ENCODE measurements at regions not wholly inside any gene's neighbourhood (a gene's known extent, or its start where the extent isn't known, plus 50 kb on each side); places are given as distances from the start of the nearest gene placed in this dataset.

DNA sequence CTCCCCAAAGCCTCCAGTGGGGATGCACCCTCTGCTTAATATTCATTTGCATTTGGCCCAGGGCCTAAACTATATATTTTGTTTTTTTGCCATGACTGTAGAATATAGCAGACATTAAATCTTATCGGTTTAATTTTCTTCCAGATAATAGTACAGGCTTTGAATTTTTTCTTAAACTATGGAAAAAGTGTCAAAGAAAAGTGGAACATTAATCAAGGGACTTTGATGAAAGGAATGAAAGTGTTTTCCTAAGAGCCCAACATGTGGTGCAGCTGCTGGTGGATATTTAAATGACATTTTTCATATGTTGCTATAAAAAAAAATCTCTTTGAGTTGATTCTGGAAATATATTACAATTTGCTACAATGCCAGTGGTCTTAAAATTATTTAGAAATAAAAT, 346.8 kb downstream of the CYP26B1 start:
- DNase-seq (ENCODE audit: low read depth in 4 of 4, low spot score in 3 of 4), result no peak

DNA sequence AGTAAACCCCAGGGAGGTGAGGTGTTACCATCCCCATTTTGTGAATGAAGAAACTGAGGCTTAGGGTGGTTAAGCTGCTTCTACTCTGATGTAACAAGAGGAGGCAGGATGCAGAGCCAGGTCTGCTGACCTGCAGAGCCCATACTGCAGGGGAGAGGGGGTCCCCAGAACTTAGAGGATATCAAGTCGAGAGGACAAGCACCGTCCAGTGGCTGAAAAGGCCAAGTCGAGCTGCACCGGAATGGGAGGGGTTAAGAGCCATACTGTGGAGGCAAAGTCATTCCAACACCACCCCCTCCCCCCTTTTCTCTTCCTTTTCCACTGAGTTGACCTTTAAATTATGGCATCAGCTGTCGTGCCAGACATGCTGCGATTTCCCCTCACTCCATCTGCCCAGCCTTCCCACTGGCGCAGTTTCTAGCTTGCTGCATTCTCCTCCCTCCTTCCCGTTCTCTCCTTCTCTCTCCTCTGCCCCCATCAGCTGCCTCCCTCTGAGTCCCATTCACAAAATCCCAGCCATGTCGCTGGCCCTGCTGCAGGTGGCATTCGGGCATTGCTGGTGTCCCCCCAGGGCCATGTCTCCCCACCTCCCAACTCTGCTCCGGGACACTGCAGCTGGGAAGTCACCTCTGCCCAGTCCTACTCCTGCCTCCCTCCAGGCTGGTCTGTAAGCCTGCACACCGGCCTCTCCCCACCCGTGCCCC, 346.9 kb downstream of the DYSF start:
- no peak for DNase-seq (ENCODE audit: low read depth in 4 of 4, low spot score in 3 of 4)

DNA sequence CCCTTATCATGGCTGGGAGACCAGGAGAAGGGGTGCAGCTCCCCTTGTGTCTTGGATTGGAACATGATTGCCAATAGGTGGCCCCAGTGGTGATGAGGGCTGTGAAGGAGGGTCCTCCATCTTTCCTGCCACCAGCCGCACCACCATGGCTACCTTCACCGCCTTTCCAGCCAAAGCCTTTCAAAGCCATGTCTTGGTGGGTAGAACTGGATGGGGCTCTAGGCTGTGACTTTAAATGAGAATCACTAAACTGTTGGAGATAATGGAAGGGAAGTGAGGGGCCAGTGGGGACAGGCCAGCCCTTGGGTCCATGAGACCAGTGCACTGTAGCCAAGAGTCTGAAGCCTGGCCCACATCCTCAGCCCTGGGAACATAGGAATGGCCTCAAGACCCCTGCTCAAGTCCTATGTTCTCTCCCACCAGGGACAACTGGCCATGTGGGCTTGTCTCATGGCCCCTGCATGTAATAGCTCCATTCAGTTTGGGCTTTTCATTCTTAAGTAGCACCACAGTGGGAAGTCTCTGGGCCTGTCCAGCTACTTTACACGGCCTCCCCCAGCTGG, 345.7 kb downstream of the DYSF start:
- no peak for DNase-seq (ENCODE audit: low read depth in 4 of 4, low spot score in 3 of 4)

DNA sequence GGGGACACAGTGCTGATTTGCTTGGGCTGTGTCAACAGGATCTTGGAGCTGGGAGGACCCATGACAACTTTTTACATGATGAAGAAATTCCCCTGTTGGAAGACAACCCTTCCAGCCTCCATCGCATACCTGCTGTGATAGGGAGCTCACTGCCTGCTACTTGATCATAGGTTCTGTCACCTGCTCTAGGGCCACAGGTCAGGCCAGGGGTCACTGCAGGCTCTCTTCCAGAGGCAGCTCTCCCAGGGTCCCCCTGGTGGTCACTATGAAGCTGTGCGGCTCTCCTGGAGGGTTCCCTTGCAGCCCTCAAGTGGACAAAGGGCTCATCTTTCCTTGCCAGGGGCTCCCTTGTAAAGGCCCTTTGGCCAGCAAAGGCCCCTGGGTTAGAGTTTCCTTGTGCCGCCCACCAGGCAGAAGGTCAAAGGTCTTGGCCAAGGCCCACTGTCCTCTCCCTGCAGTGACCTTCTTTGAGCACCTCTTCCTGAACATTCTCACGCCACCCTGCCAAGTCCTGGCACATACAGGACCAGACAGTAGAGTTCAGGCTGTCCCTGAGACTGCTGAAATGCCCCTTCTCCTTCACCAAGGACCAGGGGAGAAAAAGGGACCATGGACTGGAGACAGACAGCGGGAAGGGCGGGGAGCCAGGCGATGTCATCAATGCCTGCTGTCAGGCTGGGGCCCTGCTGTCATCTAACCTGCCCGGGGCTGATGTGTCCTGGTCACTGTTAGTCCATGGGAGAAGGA, 345.1 kb downstream of the DYSF start:
- no peak for DNase-seq (ENCODE audit: low read depth in 4 of 4, low spot score in 3 of 4)

DNA sequence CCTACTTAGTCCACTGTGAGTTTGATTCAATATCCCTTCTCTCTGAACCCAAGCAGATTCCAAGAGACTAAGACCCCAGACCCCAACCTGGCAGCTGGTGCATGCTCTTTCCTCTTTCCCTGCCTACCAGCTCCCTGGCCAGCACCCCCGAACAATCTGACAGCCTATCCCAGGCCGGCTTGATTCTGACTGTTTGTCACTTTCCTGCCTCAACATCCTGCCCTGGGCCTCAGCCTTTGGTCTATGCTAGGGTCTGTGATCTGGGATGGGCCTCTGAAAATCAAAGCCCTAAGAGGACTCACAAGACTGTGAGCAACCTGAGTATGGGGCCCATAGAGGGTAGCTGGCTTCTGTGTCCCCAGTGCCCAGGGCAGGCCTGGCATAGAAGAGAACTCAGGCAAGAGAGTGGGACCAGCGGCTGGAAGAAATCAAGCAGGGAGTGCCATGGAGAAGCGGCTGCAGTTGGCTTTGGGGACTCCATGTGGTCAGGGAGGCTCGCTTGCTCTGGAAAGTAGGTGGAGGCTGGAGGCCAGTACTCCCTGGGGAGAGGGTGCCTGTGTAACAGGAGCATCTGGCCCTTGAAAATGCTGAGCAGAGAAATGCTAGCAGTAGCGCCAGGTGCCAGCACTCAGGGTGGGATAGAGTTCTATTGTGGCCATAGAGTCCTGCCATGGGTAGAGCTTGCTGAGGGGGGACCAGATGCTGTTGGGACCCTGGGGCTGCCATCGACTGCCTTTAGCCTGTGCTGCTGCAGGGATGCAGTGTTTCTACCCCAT, 343.9 kb downstream of the DYSF start:
- no peak for DNase-seq (ENCODE audit: low read depth in 4 of 4, low spot score in 3 of 4)

DNA sequence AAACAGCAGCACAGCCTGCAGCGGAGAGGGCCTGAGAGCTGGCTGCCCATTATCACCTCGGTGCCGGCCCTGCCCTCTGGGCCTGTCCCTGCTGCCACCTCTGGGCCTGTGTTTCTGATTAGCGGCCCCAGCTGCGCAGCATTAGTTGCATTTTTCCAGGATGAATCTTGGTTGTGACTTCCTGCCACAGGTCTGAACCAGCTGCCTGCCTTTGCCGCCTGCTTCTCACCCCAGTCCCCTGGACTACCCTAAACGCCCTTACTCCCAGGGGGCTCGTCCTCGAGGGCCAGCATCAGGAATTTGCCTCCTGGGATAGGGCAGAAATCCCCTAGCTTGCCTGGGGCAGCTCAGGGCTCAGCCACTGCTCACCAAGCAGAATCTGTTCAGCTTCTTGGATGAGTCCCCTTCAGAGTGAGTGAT, 342.8 kb downstream of the DYSF start:
- DNase-seq (ENCODE audit: low read depth in 4 of 4, low spot score in 3 of 4), result no peak

DNA sequence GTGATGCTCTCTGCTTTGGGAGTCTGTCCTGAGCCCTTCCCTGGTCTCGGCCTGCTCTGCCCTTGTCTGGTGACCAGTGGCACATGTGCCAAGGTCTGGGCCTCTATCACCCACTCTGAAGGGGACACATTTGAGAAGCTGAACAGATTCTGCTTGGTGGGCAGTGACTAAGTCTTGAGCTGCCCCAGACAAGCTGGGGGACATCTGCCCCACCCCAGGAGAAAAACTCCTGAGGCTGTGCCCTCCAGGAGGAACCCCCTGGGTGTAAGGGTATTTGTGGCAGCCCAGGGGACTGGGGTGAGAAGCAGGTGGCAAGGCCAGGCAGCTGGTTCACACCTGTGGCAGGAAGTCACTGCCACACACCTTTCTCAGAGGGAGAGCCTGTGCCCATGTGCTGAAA, 342.1 kb downstream of the DYSF start:
- DNase-seq (ENCODE audit: low read depth in 4 of 4, low spot score in 3 of 4), result no peak

DNA sequence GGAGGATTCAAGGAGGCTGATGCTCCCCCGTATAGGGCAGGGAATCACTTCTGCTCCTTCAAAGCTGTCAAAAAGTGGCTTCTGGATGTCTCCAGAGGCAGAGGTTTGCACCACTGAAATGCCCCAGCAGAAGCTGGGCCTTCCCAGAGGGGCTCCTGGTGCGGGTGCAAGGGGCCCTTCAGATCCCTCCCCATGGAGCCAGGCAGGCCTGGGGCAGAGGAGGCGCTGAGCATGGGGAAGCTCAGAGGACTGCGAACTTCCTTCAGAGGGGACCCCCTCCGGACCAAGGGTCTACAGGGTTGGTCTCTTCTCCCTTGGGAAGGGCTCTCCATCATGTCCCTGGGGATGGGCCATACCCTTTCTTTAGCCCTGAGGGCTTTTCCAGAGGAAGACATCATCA, 341.2 kb downstream of the DYSF start:
- DNase-seq (ENCODE audit: low read depth in 4 of 4, low spot score in 3 of 4), result no peak

DNA sequence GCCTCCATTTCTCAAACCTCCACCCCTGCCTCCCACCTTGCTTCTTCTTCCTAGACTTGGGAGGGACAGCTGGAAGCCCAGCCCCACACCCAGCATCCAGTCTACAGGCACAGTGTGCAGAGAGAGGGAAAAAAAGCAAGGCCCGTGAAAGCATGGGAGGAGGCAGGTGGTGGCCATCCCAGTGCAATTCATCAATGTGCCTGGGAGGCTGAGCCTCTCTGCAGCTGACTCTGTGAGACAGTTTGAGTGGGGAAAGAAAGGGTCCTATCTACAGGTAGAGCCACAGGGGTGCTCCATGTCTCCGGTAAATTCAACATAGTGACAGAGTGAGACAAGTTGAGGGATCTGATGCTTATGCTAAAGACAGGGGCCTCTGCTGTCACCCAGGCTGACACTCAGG, 340.6 kb downstream of the DYSF start:
- no peak for DNase-seq (ENCODE audit: low read depth in 4 of 4, low spot score in 3 of 4)

DNA sequence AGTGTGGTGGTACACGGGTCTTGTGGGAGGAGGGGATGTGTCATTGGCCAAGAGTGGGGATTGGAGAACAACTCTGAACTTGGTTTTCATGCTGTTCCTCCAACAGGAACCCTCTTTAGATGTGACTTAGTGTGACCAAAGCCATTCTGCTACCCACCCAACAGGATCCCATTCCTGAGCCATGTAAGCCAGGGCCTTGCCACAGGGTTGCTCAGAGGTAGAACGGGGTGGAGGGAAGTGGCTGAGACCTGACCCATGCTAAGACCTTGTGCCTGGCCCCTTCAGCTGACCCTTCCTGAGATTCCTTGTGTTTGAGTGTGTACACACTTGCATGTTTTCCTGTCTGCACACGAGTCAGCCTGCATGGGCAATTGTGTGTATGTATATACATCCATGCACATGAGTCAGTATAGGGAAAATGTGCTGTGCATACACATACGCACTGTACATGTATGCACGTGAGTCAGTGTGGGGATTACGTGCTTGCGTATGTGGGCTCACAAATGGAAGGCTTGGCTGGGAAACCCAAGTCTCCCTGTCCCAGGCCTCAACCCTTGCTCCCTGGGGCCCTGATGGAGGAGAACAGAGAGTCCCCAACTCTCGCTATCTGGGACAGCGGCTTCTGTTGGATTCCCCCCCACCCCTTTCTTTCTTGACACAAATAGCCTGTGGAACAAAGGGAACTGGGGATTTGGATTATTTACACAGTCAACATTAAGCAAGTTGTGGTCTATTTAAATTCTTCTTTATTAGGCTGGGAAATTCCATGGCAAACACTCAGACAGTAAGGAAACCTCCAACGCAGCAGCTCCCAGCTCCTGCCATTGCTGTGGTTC, 339.8 kb downstream of the DYSF start:
- no peak for DNase-seq (ENCODE audit: low read depth in 4 of 4, low spot score in 3 of 4)

DNA sequence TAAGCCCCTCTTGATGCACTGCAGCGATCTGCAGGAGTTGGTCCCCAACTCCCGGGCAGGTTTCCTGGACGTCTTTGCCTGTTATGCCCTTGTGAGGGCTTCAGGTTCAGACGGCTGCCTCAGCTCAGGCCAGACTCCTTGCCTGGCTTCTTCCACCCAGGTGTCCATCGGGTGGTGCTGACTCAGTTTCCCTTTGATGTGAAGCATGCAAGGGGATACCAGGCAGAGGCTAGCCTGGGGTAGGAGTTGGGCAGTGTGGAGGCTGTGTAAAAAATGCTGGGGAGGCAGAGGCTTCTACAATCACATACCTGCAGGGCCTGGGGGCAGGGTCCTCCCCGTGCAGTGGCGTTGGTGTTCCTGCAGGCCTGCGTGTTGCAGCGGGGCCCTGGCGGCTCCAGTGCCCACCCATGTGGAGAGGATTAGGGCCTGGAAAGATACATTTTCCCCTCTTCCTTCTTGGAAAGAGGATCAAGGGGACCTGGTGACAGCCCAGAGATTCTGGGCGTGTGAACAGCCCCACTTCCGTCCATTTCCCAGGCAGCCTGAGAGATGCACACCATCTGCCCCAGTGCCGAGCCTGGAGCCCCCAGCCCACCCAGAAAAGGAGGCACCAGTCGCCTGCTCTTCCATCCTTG, 338.3 kb downstream of the DYSF start:
- DNase-seq (ENCODE audit: low read depth in 4 of 4, low spot score in 3 of 4), result no peak

DNA sequence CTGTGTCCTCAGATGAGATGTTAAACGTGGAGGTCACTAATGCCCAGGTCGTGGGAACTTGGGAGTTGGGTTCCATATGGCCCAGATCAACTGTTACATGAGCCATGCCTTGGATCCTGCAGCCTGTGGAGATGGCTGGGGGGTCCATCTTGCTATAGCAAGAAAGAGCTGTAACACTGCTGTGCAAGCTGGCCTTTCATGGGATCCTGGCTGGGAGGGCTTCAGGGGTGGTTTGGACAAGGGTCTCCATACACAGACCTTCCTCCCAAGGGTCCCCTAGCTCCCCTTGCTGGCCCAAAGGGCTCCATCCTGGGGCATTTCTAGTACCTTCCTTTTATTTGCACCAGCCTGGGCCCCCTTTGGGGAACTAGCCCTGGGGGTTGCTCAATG, 337.7 kb downstream of the DYSF start:
- DNase-seq (ENCODE audit: low read depth in 4 of 4, low spot score in 3 of 4), result no peak

DNA sequence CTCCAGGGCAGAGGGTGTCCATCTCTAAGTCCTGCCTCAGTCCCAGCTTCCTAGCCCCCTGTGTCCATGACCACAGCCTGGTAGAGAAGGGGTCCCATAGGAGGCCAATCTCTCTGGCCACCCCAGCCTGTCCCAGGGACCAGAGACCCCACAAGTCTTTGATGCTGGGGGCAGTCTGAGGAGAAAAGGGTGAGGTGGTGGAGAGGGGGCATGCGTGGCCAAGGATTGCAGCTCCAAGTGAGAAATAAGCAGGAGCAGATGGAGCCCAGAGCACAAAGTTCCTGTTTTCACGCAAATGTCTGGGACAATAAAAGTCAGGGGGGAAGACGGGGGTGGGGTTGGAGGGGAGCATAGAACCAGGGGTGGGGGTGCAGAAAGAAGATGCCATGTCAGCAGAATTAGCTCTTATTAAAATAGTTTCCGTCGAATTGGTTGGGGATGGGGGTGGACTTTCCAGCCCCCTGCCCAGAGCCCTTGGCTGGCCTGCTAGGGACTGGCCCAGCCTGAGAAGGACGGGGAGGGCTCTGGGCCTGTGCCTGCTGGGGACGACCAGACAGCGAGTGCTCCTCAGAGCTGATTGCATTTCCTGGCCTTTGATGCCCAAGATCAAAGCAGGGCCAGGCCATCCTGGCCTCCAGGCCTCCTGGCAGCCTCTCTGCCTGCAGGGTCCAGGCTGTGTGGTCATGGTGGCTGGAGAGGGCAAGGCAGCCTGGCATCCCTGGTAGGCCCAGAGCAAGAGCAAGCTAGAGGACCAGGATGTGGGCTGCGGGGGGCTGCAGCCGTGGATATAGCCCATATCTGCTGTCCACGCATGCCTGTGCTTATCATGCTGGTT, 337.1 kb downstream of the DYSF start:
- DNase-seq (ENCODE audit: low read depth in 4 of 4, low spot score in 3 of 4), result no peak

DNA sequence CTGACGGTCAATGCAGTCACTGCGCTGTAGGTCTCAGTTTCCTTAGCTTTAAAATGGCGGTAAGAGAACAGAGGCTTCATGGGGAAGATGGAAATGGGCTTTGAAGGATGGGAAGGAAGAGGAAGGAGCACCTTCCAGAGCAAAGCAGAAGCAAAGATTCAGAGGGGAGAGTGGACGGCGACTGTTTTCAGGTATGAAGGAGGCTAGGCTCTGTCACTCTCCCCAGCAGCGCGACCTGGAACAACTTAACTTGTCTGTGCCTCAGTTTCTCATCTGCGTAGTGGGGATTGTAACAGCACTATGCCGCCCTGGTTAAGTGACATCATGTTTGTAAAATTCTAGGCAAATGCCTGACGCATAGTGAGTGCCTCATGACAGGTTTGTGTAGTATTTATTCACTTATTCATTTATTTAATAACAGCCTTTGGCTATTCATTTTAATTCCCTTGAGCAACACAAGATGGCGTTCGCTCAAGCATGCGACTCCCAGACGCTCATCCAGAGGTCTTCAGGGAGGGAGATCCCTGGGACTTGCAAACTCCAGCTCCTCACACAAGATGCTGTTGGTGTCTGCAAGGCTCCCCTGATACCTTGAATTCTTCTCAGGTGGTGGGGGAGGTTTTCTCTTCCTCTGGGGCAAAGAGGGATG, 336.3 kb downstream of the DYSF start:
- DNase-seq (ENCODE audit: low read depth in 4 of 4, low spot score in 3 of 4), result no peak

DNA sequence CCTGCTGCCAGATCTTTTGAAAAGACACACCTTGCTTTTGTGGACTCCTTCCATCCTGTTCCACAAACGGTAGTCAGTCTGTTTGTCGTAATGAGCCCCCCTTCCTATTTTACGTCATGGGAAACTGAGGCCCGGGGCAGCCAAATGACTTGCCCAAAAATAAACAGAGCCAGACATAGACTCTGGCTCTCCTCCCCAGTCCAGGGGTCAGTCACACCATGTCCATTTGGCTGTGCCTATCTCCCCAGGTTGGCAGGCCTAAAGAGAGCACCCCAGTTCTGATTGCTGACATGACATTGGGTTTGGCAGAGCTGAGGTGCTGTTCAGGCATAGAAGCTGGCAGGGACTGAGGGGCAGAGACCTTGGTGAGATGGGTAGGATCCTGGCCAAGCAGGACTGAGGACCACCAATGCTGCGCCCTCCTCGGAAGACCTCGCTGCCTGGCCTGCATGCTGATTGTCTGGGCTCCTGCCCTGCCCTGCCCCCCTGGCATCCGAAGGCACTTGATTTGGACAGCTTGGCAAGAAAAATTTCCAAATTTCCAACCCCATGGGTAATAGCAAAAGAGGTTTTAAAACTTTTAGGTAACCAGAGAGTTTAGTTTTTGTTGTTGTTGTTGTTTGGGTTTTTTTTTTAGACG, 335.4 kb downstream of the DYSF start:
- no peak for DNase-seq (ENCODE audit: low read depth in 4 of 4, low spot score in 3 of 4)

DNA sequence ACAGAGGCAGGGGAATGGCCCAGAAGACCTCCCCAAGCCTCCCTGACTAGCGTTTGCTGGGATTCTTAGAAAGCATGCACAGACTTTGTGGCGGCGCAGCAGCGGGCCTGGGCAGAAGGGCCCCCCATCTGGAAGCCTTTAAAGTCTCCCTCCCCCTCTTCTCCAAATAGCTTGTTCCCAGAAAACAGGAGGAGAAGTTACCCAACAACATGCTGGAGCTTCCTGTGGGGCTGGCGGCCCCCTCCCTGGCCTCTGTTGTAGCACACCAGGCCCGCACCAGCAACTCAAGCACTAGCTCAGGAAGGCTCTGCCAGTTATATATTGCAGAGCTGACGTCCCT, 334.8 kb downstream of the DYSF start:
- no peak for DNase-seq (ENCODE audit: low read depth in 4 of 4, low spot score in 3 of 4)

DNA sequence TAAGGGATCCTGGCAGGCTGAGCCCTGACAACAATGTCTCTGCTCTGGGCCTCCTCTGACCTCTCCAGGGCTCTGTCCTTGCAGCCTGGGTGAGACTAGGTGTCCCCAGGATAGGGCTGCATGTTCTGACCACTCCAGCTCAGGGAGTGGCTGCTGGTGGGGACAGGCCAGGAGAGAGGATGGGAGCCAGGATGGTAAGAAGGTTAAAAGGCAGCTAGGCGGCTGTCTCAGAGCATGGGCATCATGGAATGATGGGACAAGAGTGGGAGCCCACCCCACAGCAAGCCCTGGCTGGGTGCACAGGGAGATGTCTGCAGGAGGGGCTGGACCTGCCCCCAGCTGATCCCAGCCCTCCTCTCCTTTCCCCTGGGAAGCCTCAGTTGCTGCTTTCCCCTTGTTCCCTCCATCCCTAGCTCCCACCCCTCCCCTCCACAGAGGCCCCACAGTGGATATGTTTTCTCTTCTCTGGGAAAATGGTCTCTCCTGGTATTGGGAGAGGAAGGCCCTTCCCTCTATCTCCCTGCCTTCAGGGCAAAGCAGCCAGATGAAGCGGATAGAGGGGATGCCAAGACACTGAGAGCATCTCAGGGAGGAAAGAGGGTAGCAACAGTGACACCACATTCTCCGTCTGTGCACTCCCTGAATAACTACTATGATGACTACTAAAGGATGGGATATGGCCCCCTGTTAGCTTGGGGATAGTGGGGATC, 334.3 kb downstream of the DYSF start:
- no peak for DNase-seq (ENCODE audit: low read depth in 4 of 4, low spot score in 3 of 4)

DNA sequence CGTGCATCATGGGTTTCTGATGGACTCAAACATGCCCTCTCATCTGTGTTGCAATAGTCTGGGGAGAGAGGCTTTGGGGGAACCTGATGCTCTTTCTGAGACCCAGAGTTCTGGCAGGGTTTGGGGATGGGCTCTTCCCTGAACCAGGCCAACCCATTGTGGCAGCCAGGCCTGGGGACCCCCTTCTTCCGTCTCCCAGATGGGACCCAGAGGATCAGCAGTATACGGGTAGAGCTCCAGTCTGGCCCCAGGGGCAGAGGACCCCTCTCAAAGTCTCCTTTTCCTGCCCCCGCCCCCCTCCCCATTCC, 333.7 kb downstream of the DYSF start:
- DNase-seq (ENCODE audit: low read depth in 4 of 4, low spot score in 3 of 4), result no peak
